HAP-1 (cell line): ENCODE measurements at regions not wholly inside any gene's neighbourhood (a gene's known extent, or its start where the extent isn't known, plus 50 kb on each side); places are given as distances from the start of the nearest gene placed in this dataset.
A peak's percentile ranks its signal among the peaks of the same experiment; 100 is the strongest.

Source experiments
- DNase-seq, 2 experiments: peaks; one replicate each; pipeline ENCODE4 v3.0.0-alpha.2; 2016 to 2020; ENCODE audit warnings: low spot score in 2 of 2
- H3K27me3 ChIP-seq: fragments of 250-450 bp; sonication (Bioruptor Pico); 2 replicates; pipeline ENCODE4 v1.5.1; 2020; ENCODE audit warnings: low read depth, mild to moderate bottlenecking, moderate library complexity
- H3K36me3 ChIP-seq: fragments of 250-450 bp; sonication (Bioruptor Pico); replicated peaks from 2 replicates; pipeline ENCODE4 v1.5.1; 2020; ENCODE audit warnings: mild to moderate bottlenecking
- H3K4me1 ChIP-seq: fragments of 250-450 bp; sonication (Bioruptor Pico); 2 replicates; pipeline ENCODE4 v1.5.1; 2020; ENCODE audit warnings: mild to moderate bottlenecking
- H3K4me3 ChIP-seq: fragments of 250-450 bp; sonication (Bioruptor Pico); 2 replicates; pipeline ENCODE4 v1.5.1; 2020; ENCODE audit warnings: mild to moderate bottlenecking, moderate library complexity
- H3K9me3 ChIP-seq: fragments of 250-450 bp; sonication (Bioruptor Pico); 2 replicates; pipeline ENCODE4 v1.5.1; 2020; ENCODE audit warnings: mild to moderate bottlenecking, moderate library complexity
- in situ Hi-C: fragments of 300-500 bp; cut with MboI; formaldehyde crosslinking; loops from 3 replicates; pipeline ENCODE4 v1.14.3; 2020; ENCODE audit warnings: low sequenced_read_pairs, inconsistent platforms, mixed read lengths

DNA sequence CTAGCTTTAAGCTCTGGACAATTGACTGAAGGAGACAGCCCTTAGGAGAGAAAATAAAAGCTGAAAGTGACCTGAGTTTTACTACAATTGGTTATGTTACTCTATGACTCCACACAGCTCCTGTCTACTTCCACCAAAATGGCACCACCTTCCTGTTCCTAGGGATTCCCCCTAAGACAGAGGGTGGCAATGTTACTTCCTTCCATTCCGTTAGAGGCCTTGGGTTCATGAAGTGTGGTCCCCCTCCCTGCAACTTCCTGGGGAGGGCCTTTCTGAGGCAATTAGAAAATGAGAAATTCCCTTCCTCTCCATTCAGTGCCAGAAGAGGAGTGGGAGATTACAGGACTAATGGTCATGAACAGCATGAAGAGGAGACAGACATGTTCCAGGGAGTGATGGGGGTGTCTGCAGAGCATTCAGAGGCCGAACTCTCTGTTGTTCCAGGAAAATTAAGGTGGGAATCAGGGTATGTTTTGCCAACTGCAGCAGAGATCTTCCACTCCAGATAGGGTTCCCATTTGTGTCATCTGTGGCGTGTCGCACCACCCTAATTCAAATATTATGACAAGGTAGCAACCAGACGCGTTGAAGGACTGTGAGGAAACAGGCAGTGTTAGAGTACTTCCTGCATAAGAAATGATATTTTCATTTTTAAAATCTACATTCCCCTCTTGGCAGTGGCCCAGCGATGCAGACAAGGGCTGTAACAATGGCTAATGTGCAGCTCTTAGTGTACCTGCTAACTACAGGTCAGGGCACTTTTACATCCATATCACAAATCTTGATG, 53.1 kb upstream of the TRIM67 start:
- Histone ChIP-seq H3K4me3 (no peak overlapping the region), H3K9me3 (no peaks in the 10 kb centered on the region), H3K36me3 (no peaks in the 10 kb centered on the region), H3K4me1 (no peaks in the 10 kb centered on the region), H3K27me3 (no peaks in the 10 kb centered on the region)
- in situ Hi-C loops: no loop called here
- DNase-seq: no peak

DNA sequence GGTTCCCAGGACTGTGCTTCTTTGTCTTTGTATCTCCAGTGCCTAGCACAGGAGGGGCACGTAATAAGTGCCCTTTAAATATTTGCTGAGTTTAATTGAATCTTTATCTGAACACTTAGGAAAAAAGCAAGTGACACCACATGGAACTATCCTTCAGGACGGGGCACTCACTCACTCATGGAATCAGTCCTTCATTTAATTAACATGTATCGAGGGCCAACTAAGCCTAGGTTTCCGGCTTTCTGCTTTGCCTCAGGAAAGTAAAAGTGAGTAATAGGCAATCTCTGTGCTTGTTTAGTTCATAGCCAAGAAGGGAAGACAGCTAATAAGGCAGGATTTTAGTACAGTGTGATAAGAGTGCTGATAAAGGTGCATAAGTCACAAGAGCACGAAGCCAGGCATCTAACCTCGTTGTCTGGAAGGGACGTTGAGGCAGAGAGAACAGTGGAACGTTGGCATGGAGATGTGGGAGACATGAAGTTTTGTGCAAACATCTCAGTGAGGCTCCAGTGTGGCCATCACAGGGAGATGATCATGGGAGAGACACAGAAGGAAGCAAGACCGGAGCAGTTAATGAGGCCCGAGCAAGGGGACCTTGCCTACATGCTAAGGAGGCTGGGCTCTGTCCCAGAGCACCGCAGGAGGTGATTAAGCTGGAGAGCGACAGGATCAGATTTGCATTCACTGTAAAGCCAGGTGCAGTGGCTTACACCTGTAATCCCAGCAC, 54.1 kb upstream of the TRIM67 start:
- DNase-seq: no peak
- H3K27me3 ChIP-seq: no peaks in the 10 kb centered on the region

DNA sequence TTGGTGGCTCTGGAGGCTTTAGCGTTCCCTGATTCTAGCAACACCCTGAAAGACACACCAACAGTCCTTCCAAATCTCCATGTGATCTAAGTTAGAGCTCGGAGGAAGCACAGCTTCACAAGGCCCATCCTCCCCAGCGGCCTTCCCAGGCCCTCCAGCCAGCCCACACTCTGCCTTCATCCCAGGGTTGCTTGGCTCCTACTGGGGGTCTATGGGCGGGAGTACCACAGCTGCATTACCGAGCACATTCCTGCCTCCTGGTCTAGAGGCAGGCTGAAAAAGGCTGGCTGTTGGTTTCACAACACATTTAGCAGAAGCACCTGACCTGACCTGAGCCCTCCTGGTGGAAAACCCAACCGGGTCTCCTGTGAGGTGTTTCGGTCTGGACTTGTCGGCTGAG, 54.7 kb upstream of the TRIM67 start:
- in situ Hi-C loops: no loop called here
- H3K36me3 ChIP-seq: no peaks in the 10 kb centered on the region
- DNase-seq: no peak
- H3K9me3 ChIP-seq: no peaks in the 10 kb centered on the region
- no peak overlapping the region for H3K4me3 ChIP-seq
- no peaks in the 10 kb centered on the region for H3K27me3 ChIP-seq
- H3K4me1 ChIP-seq: no peaks in the 10 kb centered on the region

More for the DNA sequence above, 54.1 kb upstream of the TRIM67 start:
- Histone ChIP-seq H3K36me3 (no peaks in the 10 kb centered on the region), H3K4me3 (no peak overlapping the region), H3K9me3 (no peaks in the 10 kb centered on the region), H3K4me1 (no peaks in the 10 kb centered on the region)
- in situ Hi-C loops: no loop called here

DNA sequence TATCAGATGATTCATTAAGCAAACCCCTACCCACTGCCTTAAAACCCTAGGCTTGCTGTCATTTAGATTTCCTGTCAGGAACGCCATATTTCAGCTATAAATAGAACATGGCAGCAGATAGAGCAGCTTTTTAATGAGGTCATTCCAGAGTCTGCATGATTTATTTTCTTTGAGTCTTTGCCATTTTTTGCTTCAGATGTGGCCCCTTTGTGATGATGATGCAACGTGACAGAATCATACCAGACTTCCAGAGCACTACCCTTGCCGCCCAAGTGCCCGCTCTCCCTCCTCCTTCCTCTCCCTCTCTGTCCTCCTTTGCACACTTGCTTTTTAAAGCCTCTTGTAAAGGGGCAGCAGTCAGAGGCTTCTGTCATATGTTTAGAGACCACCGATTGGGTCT, 55.5 kb upstream of the TRIM67 start:
- no peaks in the 10 kb centered on the region for H3K27me3 ChIP-seq
- no peaks in the 10 kb centered on the region for H3K9me3 ChIP-seq
- DNase-seq: no peak
- no peaks in the 10 kb centered on the region for H3K36me3 ChIP-seq
- H3K4me1 ChIP-seq: no peaks in the 10 kb centered on the region
- in situ Hi-C loops: no loop called here
- H3K4me3 ChIP-seq: no peak overlapping the region

DNA sequence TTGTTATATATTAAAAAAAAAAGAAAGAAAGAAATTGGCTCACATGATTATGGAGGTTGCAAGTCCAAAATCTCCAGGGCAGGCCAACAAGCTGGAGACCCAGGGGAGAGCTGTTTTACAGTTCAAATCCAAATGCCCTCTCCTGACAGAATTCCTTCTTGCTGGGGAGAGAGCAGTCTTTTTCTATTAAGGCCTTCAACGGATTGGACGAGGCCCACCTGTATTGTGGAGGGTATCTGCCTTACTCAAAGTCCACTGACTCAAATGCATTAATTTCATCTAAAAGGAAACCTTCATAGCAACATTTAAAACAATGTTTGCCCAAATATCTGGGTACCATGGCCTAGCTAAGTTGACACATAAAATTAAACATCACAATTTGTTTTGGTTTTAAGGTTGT, 56.9 kb upstream of the TRIM67 start:
- no peaks in the 10 kb centered on the region for H3K36me3 ChIP-seq
- no peaks in the 10 kb centered on the region for H3K27me3 ChIP-seq
- H3K4me1 ChIP-seq: no peaks in the 10 kb centered on the region
- DNase-seq: no peak
- no peaks in the 10 kb centered on the region for H3K9me3 ChIP-seq
- H3K4me3 ChIP-seq: no peak overlapping the region
- in situ Hi-C loops: no loop called here

DNA sequence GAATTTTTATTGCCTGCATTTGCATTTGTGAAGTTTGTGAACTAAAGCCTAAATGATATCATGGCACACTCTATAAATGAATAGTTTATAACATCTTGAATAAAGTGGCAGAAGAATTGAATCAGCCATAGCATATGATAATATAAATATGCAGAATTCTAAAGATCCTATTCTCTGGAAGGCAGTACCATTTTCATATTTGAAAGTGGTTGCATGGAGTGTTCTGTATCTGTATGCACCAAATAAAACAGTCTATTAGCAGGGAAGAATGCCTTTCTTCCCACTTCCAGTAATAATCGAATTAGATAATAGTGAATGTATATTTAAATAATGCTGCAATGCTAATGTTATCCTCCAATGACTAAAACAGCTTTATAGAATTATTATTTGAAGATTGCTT, 57.9 kb upstream of the TRIM67 start:
- no peak for DNase-seq
- Histone ChIP-seq H3K9me3 (no peaks in the 10 kb centered on the region), H3K4me1 (no peaks in the 10 kb centered on the region), H3K36me3 (no peaks in the 10 kb centered on the region), H3K4me3 (no peak overlapping the region), H3K27me3 (no peaks in the 10 kb centered on the region)
- in situ Hi-C loops: no loop called here

DNA sequence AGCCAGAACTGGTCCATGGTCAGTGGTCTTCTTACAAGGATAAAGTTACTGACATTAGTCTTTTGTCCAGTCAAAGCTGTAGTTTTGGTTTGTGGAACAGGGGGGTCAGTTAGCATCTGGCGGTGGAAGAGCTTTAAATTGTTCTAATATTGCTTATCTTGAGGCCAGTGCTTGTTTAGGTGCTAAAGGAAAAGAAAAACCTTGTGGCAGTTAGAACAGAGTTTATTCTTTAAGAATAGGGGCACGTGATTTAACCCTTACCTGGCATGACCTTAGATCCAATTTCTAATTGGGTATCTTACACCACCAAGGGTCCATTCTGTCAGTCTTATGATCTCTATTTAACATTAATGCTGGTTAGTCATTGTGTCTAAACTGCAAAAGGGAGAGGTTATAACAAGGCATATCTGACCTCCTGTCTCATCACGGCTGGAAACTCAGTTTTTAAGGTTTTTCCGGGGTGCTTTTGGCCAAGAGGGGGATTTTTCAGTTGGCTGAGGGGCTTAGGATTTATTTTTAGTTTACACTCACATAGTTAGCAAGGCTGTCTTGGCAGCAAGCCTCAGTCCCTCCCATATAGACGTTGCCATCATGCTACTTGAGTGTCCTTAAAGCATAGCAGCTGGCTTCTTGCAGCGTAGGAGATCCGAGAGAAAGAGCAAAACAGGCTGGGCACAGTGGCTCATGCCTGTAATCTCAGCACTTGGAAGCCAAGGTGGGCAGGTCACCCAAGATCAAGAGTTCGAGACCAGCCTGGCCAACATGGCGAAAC, 60.1 kb upstream of the FAM89A start:
- no peaks in the 10 kb centered on the region for H3K9me3 ChIP-seq
- DNase-seq: no peak
- no peaks in the 10 kb centered on the region for H3K36me3 ChIP-seq
- no peak overlapping the region for H3K4me3 ChIP-seq
- no peaks in the 10 kb centered on the region for H3K4me1 ChIP-seq
- in situ Hi-C loops: no loop called here
- peaks cover 3% of the 10 kb centered on the region; the same call in 1 of the 2 replicates for H3K27me3 ChIP-seq

DNA sequence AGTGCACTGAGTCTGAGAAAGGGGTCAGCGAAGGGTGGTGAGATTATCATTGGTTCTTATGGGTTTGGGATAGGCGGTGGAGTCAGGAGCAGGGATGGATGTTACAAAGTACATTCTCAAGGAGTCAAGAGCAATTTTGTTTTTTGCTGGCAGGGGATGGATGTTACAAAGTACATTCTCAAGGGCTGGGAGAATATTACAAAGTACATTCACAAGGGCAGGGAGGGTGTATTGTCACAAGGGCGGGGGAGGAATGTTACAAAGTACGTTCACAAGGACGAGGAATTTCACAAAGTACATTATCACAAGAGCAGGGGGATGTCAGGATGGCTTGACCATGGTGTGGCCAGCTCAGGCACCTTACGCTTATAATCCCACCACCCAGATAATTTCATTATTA, 59.3 kb upstream of the FAM89A start:
- Histone ChIP-seq H3K9me3 (no peaks in the 10 kb centered on the region), H3K27me3 (peaks cover 11% of the 10 kb centered on the region), H3K4me3 (no peak overlapping the region), H3K36me3 (no peaks in the 10 kb centered on the region), H3K4me1 (no peaks in the 10 kb centered on the region)
- in situ Hi-C loops: no loop called here
- DNase-seq: no peak

DNA sequence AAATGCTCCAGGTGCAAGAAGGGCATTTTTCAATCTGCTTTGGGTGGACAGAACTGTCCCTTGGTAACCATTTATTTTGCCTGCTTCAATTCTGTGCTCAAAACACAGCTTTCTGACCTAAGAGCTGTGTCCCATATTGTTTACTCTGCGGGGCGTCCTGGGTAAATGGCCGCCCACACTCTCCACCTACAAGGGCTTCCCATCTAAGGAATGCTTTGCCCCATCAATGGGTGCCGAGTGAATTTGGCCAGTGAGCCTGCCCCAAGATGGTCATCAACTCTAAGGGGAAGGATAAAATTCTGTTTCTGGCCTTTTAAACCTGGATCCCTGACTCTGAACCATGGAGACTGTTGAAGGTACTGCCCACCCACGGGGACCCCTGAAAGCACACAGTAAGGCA, 55.5 kb upstream of the FAM89A start:
- Histone ChIP-seq H3K36me3 (no peaks in the 10 kb centered on the region), H3K9me3 (no peaks in the 10 kb centered on the region), H3K27me3 (peaks cover 21% of the 10 kb centered on the region), H3K4me3 (no peak overlapping the region), H3K4me1 (no peaks in the 10 kb centered on the region)
- in situ Hi-C loops: no loop called here
- no peak for DNase-seq

DNA sequence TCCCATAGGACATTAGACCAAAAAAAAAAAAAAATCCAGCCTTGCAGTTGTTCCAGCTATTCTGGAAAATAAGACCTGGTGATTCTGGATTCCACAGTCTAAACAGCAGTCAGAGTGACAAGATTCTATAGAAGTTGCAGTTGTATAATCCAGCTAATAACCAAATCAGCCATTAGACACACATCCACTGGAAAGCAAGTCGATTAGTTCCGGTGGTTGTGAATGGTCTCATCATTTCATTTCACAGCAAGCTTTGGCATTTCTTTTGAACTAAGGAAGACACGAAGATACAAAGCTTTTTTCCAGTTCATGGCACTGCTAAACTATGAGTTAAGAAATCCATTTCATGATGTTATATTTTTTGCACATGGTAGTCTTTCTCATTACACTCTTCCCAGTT, 54.4 kb upstream of the FAM89A start:
- H3K27me3 ChIP-seq: peaks cover 21% of the 10 kb centered on the region

DNA sequence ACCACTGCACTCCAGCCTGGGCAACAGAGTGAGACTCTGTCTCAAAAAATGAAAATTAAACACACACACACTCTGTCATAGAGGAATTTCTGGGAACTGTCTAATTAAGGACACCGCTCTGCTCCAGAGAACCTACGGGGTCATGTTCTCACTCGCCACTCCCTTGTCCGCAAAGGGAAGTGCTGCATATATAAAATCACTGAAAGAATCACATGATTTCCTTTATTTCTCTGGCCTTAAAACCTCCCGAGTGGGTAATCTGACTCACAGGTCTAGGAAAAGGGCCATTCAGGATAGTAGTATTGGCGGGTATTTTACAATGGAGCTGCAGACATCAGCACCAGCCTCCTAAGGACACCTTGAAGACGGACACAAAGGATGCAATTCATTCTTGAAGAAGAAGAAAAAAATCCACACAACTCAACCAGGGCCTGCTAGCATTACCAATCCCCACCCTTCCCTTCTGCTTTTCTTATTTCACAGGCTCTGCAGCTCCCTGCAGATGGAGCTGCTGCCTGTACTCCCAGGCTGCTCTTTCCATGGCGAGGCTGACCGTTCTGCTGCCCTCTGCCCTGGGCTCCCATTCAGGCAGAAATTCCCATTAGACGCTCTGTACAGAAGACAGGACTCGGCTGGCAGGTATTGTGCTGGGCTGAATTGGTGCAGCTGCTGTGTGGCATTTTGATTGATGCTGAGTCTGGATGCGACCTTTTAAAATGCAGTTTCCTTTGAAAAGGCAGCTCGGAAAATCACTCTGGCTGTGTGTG, 53.3 kb upstream of the FAM89A start:
- in situ Hi-C loops: no loop called here
- Histone ChIP-seq H3K4me3 (no peak overlapping the region), H3K9me3 (no peaks in the 10 kb centered on the region), H3K4me1 (no peaks in the 10 kb centered on the region), H3K36me3 (no peaks in the 10 kb centered on the region), H3K27me3 (peaks cover 21% of the 10 kb centered on the region)
- DNase-seq: no peak

More for the DNA sequence above, 54.4 kb upstream of the FAM89A start:
- Histone ChIP-seq H3K36me3 (no peaks in the 10 kb centered on the region), H3K9me3 (no peaks in the 10 kb centered on the region), H3K4me1 (no peaks in the 10 kb centered on the region), H3K4me3 (no peak overlapping the region)
- in situ Hi-C loops: no loop called here
- DNase-seq: no peak

DNA sequence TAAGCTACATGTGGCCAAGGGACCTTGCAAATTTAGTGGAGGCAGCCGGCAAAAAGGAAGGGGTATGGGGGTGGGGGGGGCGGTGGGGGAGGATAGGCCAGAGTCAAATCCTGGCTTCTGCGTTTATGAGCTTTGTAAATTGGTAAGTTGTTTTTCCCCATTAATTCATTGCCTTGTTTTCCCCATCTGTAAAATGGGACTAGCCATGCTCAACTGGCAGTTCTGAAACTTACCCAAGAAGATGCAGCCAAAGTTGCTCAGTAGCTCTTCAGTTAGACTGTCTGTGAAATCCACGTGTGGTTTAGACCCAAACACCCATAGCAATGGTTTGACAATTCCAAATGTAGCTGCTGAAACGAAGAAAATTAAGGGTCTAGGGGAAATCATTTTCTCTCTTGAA, 52.3 kb upstream of the FAM89A start:
- no peak overlapping the region for H3K4me3 ChIP-seq
- no peaks in the 10 kb centered on the region for H3K9me3 ChIP-seq
- peaks cover 21% of the 10 kb centered on the region for H3K27me3 ChIP-seq
- no peak for DNase-seq
- no peaks in the 10 kb centered on the region for H3K4me1 ChIP-seq
- in situ Hi-C loops: no loop called here
- no peaks in the 10 kb centered on the region for H3K36me3 ChIP-seq

DNA sequence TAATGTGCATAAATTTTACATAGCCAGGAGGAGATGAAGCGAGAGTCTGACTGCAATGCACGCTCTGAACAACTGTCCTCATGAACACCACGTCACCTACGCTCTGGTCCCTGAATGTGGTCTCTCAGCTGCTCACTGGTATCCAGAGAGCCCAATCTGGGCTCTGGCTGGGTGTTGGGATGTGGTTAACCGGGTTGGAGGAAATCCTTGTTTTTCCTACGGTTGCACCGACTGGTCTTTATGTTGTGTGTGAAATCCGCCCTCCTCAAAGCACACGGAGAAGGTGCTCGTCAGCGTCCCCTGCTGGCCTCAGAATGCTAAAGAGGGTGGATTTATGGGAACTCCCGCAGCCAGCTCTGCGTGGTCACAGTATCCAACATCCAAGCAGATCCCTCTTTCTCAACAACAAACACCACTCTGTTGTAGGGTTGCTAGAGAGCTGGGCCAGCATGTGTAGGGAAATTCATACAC, 51.8 kb upstream of the FAM89A start:
- no peaks in the 10 kb centered on the region for H3K36me3 ChIP-seq
- peaks cover 22% of the 10 kb centered on the region for H3K27me3 ChIP-seq
- no peaks in the 10 kb centered on the region for H3K4me1 ChIP-seq
- H3K4me3 ChIP-seq: no peak overlapping the region
- DNase-seq: peak; percentile 46 to 80
- no peaks in the 10 kb centered on the region for H3K9me3 ChIP-seq
- in situ Hi-C loops: no loop called here
